H9 (cell line): ENCODE measurements at regions not wholly inside any gene's neighbourhood (a gene's known extent, or its start where the extent isn't known, plus 50 kb on each side); places are given as distances from the start of the nearest gene placed in this dataset.

Source experiments
- DNase-seq: peaks from one replicate; pipeline ENCODE4 v3.0.0-alpha.2; 2017
- H2AFZ ChIP-seq: one replicate; pipeline ENCODE4 v1.6.1; 2013; ENCODE audit warnings: mild to moderate bottlenecking, low read length, control low read depth, moderate library complexity
- H2AK5ac ChIP-seq: 2 replicates; pipeline ENCODE4 v1.6.1; 2013; ENCODE audit warnings: low read length, control low read depth, mixed read lengths; ENCODE audit not compliant: insufficient read length
- H2BK120ac ChIP-seq: one replicate; pipeline ENCODE4 v1.6.1; 2013; ENCODE audit warnings: low read depth, mild to moderate bottlenecking, low read length, control low read depth, inconsistent platforms; ENCODE audit not compliant: poor library complexity, severe bottlenecking
- H2BK12ac ChIP-seq: 2 replicates; pipeline ENCODE4 v1.6.1; 2013; ENCODE audit warnings: low read length, control low read depth, mixed read lengths, low read depth; ENCODE audit not compliant: insufficient read length
- H2BK15ac ChIP-seq: 2 replicates; pipeline ENCODE4 v1.6.1; 2013; ENCODE audit warnings: low read depth, low read length, control low read depth
- H2BK20ac ChIP-seq: one replicate; pipeline ENCODE4 v1.6.1; 2013; ENCODE audit warnings: low read depth, mild to moderate bottlenecking, low read length, control low read depth, inconsistent platforms; ENCODE audit not compliant: poor library complexity, severe bottlenecking
- H2BK5ac ChIP-seq: 2 replicates; pipeline ENCODE4 v1.6.1; 2013; ENCODE audit warnings: low read length, control low read depth, mixed read lengths; ENCODE audit not compliant: insufficient read length
- H3K14ac ChIP-seq: 2 replicates; pipeline ENCODE4 v1.6.1; 2013; ENCODE audit warnings: low read length, control low read depth; ENCODE audit not compliant: insufficient read depth
- H3K18ac ChIP-seq: 2 replicates; pipeline ENCODE4 v1.6.1; 2013; ENCODE audit warnings: low read depth, mild to moderate bottlenecking, mixed read lengths, low read length, control low read depth; ENCODE audit not compliant: insufficient read length
- H3K23ac ChIP-seq: 2 replicates; pipeline ENCODE4 v1.6.1; 2013; ENCODE audit warnings: low read length, control low read depth, mixed read lengths, low read depth; ENCODE audit not compliant: insufficient read length
- H3K23me2 ChIP-seq: 2 replicates; pipeline ENCODE4 v1.6.1; 2013; ENCODE audit warnings: low read depth, mild to moderate bottlenecking, mixed read lengths, low read length, control low read depth; ENCODE audit not compliant: insufficient read length, poor library complexity, severe bottlenecking
- H3K27ac ChIP-seq: 2 replicates; pipeline ENCODE4 v1.5.1; 2013; ENCODE audit warnings: low read length, control low read depth, mixed read lengths, low read depth; ENCODE audit not compliant: insufficient read length
- H3K27me3 ChIP-seq: 2 replicates; pipeline ENCODE4 v1.6.1; 2013; ENCODE audit warnings: low read length, control low read depth, inconsistent platforms; ENCODE audit not compliant: insufficient read depth
- H3K4ac ChIP-seq: 2 replicates; pipeline ENCODE4 v1.6.1; 2013; ENCODE audit warnings: low read depth, mild to moderate bottlenecking, control low read depth, inconsistent platforms, low read length, moderate library complexity
- H3K4me1 ChIP-seq: 2 replicates; pipeline ENCODE4 v1.6.1; 2013; ENCODE audit warnings: low read length, control low read depth, inconsistent platforms; ENCODE audit not compliant: insufficient read depth
- H3K4me2 ChIP-seq: 2 replicates; pipeline ENCODE4 v1.6.1; 2013; ENCODE audit warnings: low read length, control low read depth, mixed read lengths; ENCODE audit not compliant: insufficient read length, insufficient read depth
- H3K56ac ChIP-seq: 2 replicates; pipeline ENCODE4 v1.6.1; 2013; ENCODE audit warnings: low read depth, mild to moderate bottlenecking, mixed read lengths, low read length, control low read depth; ENCODE audit not compliant: insufficient read length
- H3K79me1 ChIP-seq: 2 replicates; pipeline ENCODE4 v1.6.1; 2013; ENCODE audit warnings: low read depth, mild to moderate bottlenecking, moderate library complexity, low read length, control low read depth, inconsistent platforms; ENCODE audit not compliant: insufficient read depth, poor library complexity, severe bottlenecking
- H3K79me2 ChIP-seq: 2 replicates; pipeline ENCODE4 v1.6.1; 2013; ENCODE audit warnings: low read length, control low read depth, inconsistent platforms; ENCODE audit not compliant: insufficient read depth
- H3K9ac ChIP-seq: 2 replicates; pipeline ENCODE4 v1.6.1; 2013; ENCODE audit warnings: low read length, control low read depth, mixed read lengths; ENCODE audit not compliant: insufficient read length; ENCODE audit errors: extremely low read depth
- H3K9me3 ChIP-seq: one replicate; pipeline ENCODE4 v1.6.1; 2013; ENCODE audit warnings: low read depth, low read length, inconsistent platforms; ENCODE audit not compliant: control insufficient read depth
- H3T11ph ChIP-seq: one replicate; pipeline ENCODE4 v1.6.1; 2013; ENCODE audit warnings: mild to moderate bottlenecking, low read length, control low read depth, inconsistent platforms
- H4K20me1 ChIP-seq: one replicate; pipeline ENCODE4 v1.6.1; 2013; ENCODE audit not compliant: control insufficient read depth, insufficient read length, insufficient read depth
- H4K5ac ChIP-seq: 2 replicates; pipeline ENCODE4 v1.6.1; 2013; ENCODE audit warnings: low read depth, mild to moderate bottlenecking, mixed read lengths, low read length, control low read depth; ENCODE audit not compliant: insufficient read length
- H4K8ac ChIP-seq: replicated peaks from 2 replicates; pipeline ENCODE4 v1.6.1; 2013; ENCODE audit warnings: low read length, control low read depth, mixed read lengths, low read depth; ENCODE audit not compliant: insufficient read length
- H4K91ac ChIP-seq: 2 replicates; pipeline ENCODE4 v1.6.1; 2013; ENCODE audit warnings: low read depth, mild to moderate bottlenecking, moderate library complexity, mixed read lengths, low read length, control low read depth; ENCODE audit not compliant: insufficient read length
- H3K27ac Mint-ChIP-seq, 3 experiments: 2 replicates in 2 of 3; 3 replicates in 1 of 3; pipeline ENCODE4 v1.8.0; 2020 to 2021; ENCODE audit warnings: mixed read lengths in 3 of 3, mild to moderate bottlenecking in 1 of 3, moderate library complexity in 1 of 3
- H3K27me3 Mint-ChIP-seq: 2 replicates; pipeline ENCODE4 v1.8.0; 2021; ENCODE audit warnings: low read depth, mild to moderate bottlenecking, moderate library complexity, mixed read lengths
- H3K36me3 Mint-ChIP-seq, 3 experiments: 2 replicates in 2 of 3; 3 replicates in 1 of 3; pipeline ENCODE4 v1.8.0; 2020 to 2021; ENCODE audit warnings: low read depth in 3 of 3, mixed read lengths in 3 of 3; ENCODE audit not compliant: insufficient read depth in 1 of 3
- H3K4me1 Mint-ChIP-seq, 2 experiments: 2 replicates each; pipeline ENCODE4 v1.8.0; 2020; ENCODE audit warnings: mixed read lengths in 2 of 2
- H3K4me3 Mint-ChIP-seq, 2 experiments: 2 replicates in 1 of 2; 3 replicates in 1 of 2; pipeline ENCODE4 v1.8.0; 2020 to 2021; ENCODE audit warnings: mild to moderate bottlenecking in 2 of 2, mixed read lengths in 2 of 2, moderate library complexity in 1 of 2
- H3K9me3 Mint-ChIP-seq, 2 experiments: 2 replicates in 1 of 2; 3 replicates in 1 of 2; pipeline ENCODE4 v1.8.0; 2020; ENCODE audit warnings: mild to moderate bottlenecking in 2 of 2, mixed read lengths in 2 of 2, moderate library complexity in 1 of 2
- TF ChIP-seq, protein P1 (sequence below): fragments of 200-600 bp; sonication (generic); conservative IDR thresholded peaks from 3 replicates; pipeline ENCODE4 v1.8.0; 2021; ENCODE audit warnings: antibody characterized with exemption, mild to moderate bottlenecking

DNA sequence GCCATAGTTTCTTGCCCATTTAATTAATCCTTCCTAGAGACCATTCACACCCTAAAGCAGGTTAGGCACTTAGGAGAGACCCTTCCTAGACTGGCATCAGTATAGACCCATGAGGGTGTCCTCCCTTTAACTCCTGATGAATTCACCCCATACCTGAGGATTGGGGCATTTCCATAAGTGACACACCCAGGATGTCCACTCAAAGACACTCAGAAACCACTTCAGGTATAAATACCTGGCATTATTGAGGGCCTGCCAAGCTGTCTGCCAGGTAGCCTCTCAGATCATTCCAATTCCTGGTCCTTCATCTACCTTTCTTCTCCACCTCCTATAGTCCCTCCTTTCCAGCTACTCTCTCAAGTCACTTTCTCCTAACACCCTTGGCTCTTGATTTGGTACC is 57.5 kb upstream of the SLC14A2 start:
- Mint-ChIP-seq H3K36me3 (no peaks in the 10 kb centered on the region), H3K4me3 (no peak overlapping the region), H3K27ac (no peak overlapping the region), H3K27me3 (no peaks in the 10 kb centered on the region), H3K4me1 (no peaks in the 10 kb centered on the region), H3K9me3 (no peaks in the 10 kb centered on the region)
- H4K91ac ChIP-seq, result no peak overlapping the region
- no peak overlapping the region for H3K23ac ChIP-seq
- H3K4ac ChIP-seq, result no peak overlapping the region
- H2BK120ac ChIP-seq, result no peak overlapping the region
- no peak overlapping the region for H4K8ac ChIP-seq
- no peaks in the 10 kb centered on the region for H3K23me2 ChIP-seq
- no peak overlapping the region for H3T11ph ChIP-seq
- H3K9ac ChIP-seq, result no peak overlapping the region
- no peak overlapping the region for H2AK5ac ChIP-seq
- no peak overlapping the region for H3K27ac ChIP-seq
- no peaks in the 10 kb centered on the region for H3K79me2 ChIP-seq
- H2BK20ac ChIP-seq, result no peak overlapping the region
- TF ChIP-seq, protein P1, sequence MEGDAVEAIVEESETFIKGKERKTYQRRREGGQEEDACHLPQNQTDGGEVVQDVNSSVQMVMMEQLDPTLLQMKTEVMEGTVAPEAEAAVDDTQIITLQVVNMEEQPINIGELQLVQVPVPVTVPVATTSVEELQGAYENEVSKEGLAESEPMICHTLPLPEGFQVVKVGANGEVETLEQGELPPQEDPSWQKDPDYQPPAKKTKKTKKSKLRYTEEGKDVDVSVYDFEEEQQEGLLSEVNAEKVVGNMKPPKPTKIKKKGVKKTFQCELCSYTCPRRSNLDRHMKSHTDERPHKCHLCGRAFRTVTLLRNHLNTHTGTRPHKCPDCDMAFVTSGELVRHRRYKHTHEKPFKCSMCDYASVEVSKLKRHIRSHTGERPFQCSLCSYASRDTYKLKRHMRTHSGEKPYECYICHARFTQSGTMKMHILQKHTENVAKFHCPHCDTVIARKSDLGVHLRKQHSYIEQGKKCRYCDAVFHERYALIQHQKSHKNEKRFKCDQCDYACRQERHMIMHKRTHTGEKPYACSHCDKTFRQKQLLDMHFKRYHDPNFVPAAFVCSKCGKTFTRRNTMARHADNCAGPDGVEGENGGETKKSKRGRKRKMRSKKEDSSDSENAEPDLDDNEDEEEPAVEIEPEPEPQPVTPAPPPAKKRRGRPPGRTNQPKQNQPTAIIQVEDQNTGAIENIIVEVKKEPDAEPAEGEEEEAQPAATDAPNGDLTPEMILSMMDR, result no peak
- H4K20me1 ChIP-seq, result no peaks in the 10 kb centered on the region
- no peaks in the 10 kb centered on the region for H3K9me3 ChIP-seq
- H3K56ac ChIP-seq, result no peak overlapping the region
- no peaks in the 10 kb centered on the region for H3K79me1 ChIP-seq
- H2BK5ac ChIP-seq, result no peak overlapping the region
- H4K5ac ChIP-seq, result no peak overlapping the region
- H3K27me3 ChIP-seq, result no peaks in the 10 kb centered on the region
- no peak overlapping the region for H3K18ac ChIP-seq
- H3K4me1 ChIP-seq, result no peaks in the 10 kb centered on the region
- no peak overlapping the region for H3K14ac ChIP-seq
- H2BK15ac ChIP-seq, result no peak overlapping the region
- H3K4me2 ChIP-seq, result no peak overlapping the region
- H2AFZ ChIP-seq, result no peak overlapping the region
- H2BK12ac ChIP-seq, result no peak overlapping the region
- no peak for DNase-seq
